Ascending aorta (tissue), 2 donors: ENCODE measurements at regions not wholly inside any gene's neighbourhood (a gene's known extent, or its start where the extent isn't known, plus 50 kb on each side); places are given as distances from the start of the nearest gene placed in this dataset.
"Not testable (repeated sequence)": the region's sequence is repeated elsewhere in the genome, so short reads cannot be mapped to it uniquely, and the experiment has no call there.

Experiments used
- DNase-seq, 2 donors: peaks; one replicate each; pipeline ENCODE4 v3.0.0-alpha.2; 2019; ENCODE audit warnings: low spot score in 2 of 2
- H3K27ac ChIP-seq, 2 donors: fragments of 200-600 bp; sonication (generic); one replicate each; pipeline ENCODE4 v1.5.1; 2016 to 2017; ENCODE audit warnings: mild to moderate bottlenecking in 1 of 2
- H3K27me3 ChIP-seq: fragments of 200-600 bp; sonication (generic); one replicate; pipeline ENCODE4 v1.5.1; 2017
- H3K36me3 ChIP-seq, 2 donors: fragments of 200-600 bp; sonication (generic); one replicate each; pipeline ENCODE4 v1.5.1; 2016
- H3K4me1 ChIP-seq, 2 donors: fragments of 200-600 bp; sonication (generic); one replicate each; pipeline ENCODE4 v1.5.1; 2016 to 2017; ENCODE audit warnings: mild to moderate bottlenecking in 1 of 2
- H3K4me3 ChIP-seq, 2 donors: fragments of 200-600 bp; sonication (generic); one replicate each; pipeline ENCODE4 v1.5.1; 2016 to 2017; ENCODE audit warnings: mild to moderate bottlenecking in 1 of 2
- H3K9me3 ChIP-seq, 2 donors: fragments of 200-600 bp; sonication (generic); one replicate each; pipeline ENCODE4 v1.5.1; 2016
- CTCF ChIP-seq, 3 experiments: fragments of 200-600 bp in 2 of 3; fragments of 450-650 bp in 1 of 3; sonication (generic) in 2 of 3; IDR thresholded peaks; one replicate each; pipeline ENCODE4 v1.5.1; 2016 to 2019; ENCODE audit warnings: antibody characterized with exemption in 3 of 3, mild to moderate bottlenecking in 1 of 3, moderate library complexity in 1 of 3
- intact Hi-C: fragments of 100-400 bp; cut with DNase I; formaldehyde crosslinking; loops from one replicate; pipeline ENCODE4 v1.15.1; 2023

- intact Hi-C loops: no loop called here
- Histone ChIP-seq H3K36me3 (no peaks in the 10 kb centered on the region), H3K4me3 (no peak overlapping the region), H3K9me3 (no peaks in the 10 kb centered on the region), H3K27me3 (no peaks in the 10 kb centered on the region), H3K27ac (no peak overlapping the region), H3K4me1 (no peaks in the 10 kb centered on the region)
- DNase-seq: no peak
- TF ChIP-seq CTCF (IDR thresholded peaks at IDR 0.05): no peak
Observed at GRCh38 chr4:146107587-146108240, 67.8 kb upstream of the LSM6 start.

- Histone ChIP-seq H3K27ac (no peak overlapping the region), H3K4me1 (no peaks in the 10 kb centered on the region), H3K36me3 (no peaks in the 10 kb centered on the region), H3K27me3 (no peaks in the 10 kb centered on the region), H3K4me3 (no peak overlapping the region), H3K9me3 (no peaks in the 10 kb centered on the region)
- intact Hi-C loops: no loop called here
- no peak for TF ChIP-seq CTCF (IDR thresholded peaks at IDR 0.05)
- DNase-seq: no peak
Observed at GRCh38 chr4:146105464-146105863, 70.1 kb upstream of the LSM6 start.

- Histone ChIP-seq H3K27me3 (no peaks in the 10 kb centered on the region), H3K9me3 (no peaks in the 10 kb centered on the region), H3K4me1 (no peaks in the 10 kb centered on the region), H3K4me3 (no peak overlapping the region), H3K36me3 (no peaks in the 10 kb centered on the region), H3K27ac (no peak overlapping the region)
- no peak for DNase-seq
- no peak for TF ChIP-seq CTCF (IDR thresholded peaks at IDR 0.05)
- intact Hi-C loops: no loop called here
Observed at GRCh38 chr4:146104541-146104940, 71.0 kb upstream of the LSM6 start.

- H3K4me3 ChIP-seq, intact Hi-C loops, H3K9me3 ChIP-seq, H3K27ac ChIP-seq, H3K4me1 ChIP-seq, H3K36me3 ChIP-seq, H3K27me3 ChIP-seq, DNase-seq: not testable (repeated sequence)
Observed at GRCh38 chr4:146104052-146104451, 71.5 kb upstream of the LSM6 start.

- no peaks in the 10 kb centered on the region for H3K27me3 ChIP-seq
- H3K36me3 ChIP-seq: no peaks in the 10 kb centered on the region
- intact Hi-C loops: no loop called here
- H3K4me3 ChIP-seq: no peak overlapping the region
- H3K9me3 ChIP-seq: no peaks in the 10 kb centered on the region
- no peak for TF ChIP-seq CTCF (IDR thresholded peaks at IDR 0.05)
- H3K27ac ChIP-seq: no peak overlapping the region
- no peak for DNase-seq
- H3K4me1 ChIP-seq: no peaks in the 10 kb centered on the region
Observed at GRCh38 chr4:146099585-146099984, 75.9 kb upstream of the LSM6 start.

- Histone ChIP-seq H3K9me3 (no peaks in the 10 kb centered on the region), H3K36me3 (no peaks in the 10 kb centered on the region), H3K27ac (no peak overlapping the region), H3K4me1 (no peaks in the 10 kb centered on the region), H3K4me3 (no peak overlapping the region), H3K27me3 (no peaks in the 10 kb centered on the region)
- intact Hi-C loops: no loop called here
- TF ChIP-seq CTCF (IDR thresholded peaks at IDR 0.05): no peak
- DNase-seq: no peak
Observed at GRCh38 chr4:146098978-146099377, 76.5 kb upstream of the LSM6 start.
